ENCODE measurements at regions not wholly inside any gene's neighbourhood (a gene's known extent, or its start where the extent isn't known, plus 50 kb on each side); places are given as distances from the start of the nearest gene placed in this dataset.

- no peak overlapping the region for H3K27ac Mint-ChIP-seq (ENCODE audit: unreplicated experiment)
- DNase-seq (ENCODE audit: low spot score): no peak
- no peak for TF ChIP-seq CTCF (IDR thresholded peaks at IDR 0.05; ENCODE audit: unreplicated experiment)
- no peaks in the 10 kb centered on the region for H3K9me3 Mint-ChIP-seq (ENCODE audit: unreplicated experiment)
- no peaks in the 10 kb centered on the region for H3K4me1 Mint-ChIP-seq (ENCODE audit: unreplicated experiment)
- H3K27me3 Mint-ChIP-seq (ENCODE audit: unreplicated experiment): no peaks in the 10 kb centered on the region
- no peaks in the 10 kb centered on the region for H3K36me3 Mint-ChIP-seq (ENCODE audit: low read depth, unreplicated experiment)
- no peak overlapping the region for H3K4me3 Mint-ChIP-seq (ENCODE audit: unreplicated experiment)
Observed at GRCh38 chr5:26259081-26259480, 779.3 kb downstream of the CDH9 start.

GRCh38 chr5:26245321-26245720, 793.1 kb downstream of the CDH9 start:
- DNase-seq (ENCODE audit: low spot score): no peak
- no peaks in the 10 kb centered on the region for H3K27me3 Mint-ChIP-seq (ENCODE audit: unreplicated experiment)
- no peaks in the 10 kb centered on the region for H3K36me3 Mint-ChIP-seq (ENCODE audit: low read depth, unreplicated experiment)
- no peak overlapping the region for H3K27ac Mint-ChIP-seq (ENCODE audit: unreplicated experiment)
- TF ChIP-seq CTCF (IDR thresholded peaks at IDR 0.05; ENCODE audit: unreplicated experiment): no peak
- no peaks in the 10 kb centered on the region for H3K9me3 Mint-ChIP-seq (ENCODE audit: unreplicated experiment)
- H3K4me3 Mint-ChIP-seq (ENCODE audit: unreplicated experiment): no peak overlapping the region
- no peaks in the 10 kb centered on the region for H3K4me1 Mint-ChIP-seq (ENCODE audit: unreplicated experiment)

GRCh38 chr5:26239588-26239987, 798.8 kb downstream of the CDH9 start:
- no peaks in the 10 kb centered on the region for H3K4me1 Mint-ChIP-seq (ENCODE audit: unreplicated experiment)
- peaks cover 5% of the 10 kb centered on the region for H3K9me3 Mint-ChIP-seq (ENCODE audit: unreplicated experiment)
- no peak for DNase-seq (ENCODE audit: low spot score)
- no peak overlapping the region for H3K27ac Mint-ChIP-seq (ENCODE audit: unreplicated experiment)
- TF ChIP-seq CTCF (IDR thresholded peaks at IDR 0.05; ENCODE audit: unreplicated experiment): no peak
- H3K4me3 Mint-ChIP-seq (ENCODE audit: unreplicated experiment): no peak overlapping the region
- H3K27me3 Mint-ChIP-seq (ENCODE audit: unreplicated experiment): peaks cover 2% of the 10 kb centered on the region
- H3K36me3 Mint-ChIP-seq (ENCODE audit: low read depth, unreplicated experiment): no peaks in the 10 kb centered on the region

GRCh38 chr5:26237489-26237888, 800.9 kb downstream of the CDH9 start:
- H3K27me3 Mint-ChIP-seq (ENCODE audit: unreplicated experiment): peaks cover 2% of the 10 kb centered on the region
- H3K27ac Mint-ChIP-seq (ENCODE audit: unreplicated experiment): no peak overlapping the region
- H3K36me3 Mint-ChIP-seq (ENCODE audit: low read depth, unreplicated experiment): no peaks in the 10 kb centered on the region
- H3K4me3 Mint-ChIP-seq (ENCODE audit: unreplicated experiment): no peak overlapping the region
- peaks cover 5% of the 10 kb centered on the region for H3K9me3 Mint-ChIP-seq (ENCODE audit: unreplicated experiment)
- TF ChIP-seq CTCF (IDR thresholded peaks at IDR 0.05; ENCODE audit: unreplicated experiment): no peak
- no peaks in the 10 kb centered on the region for H3K4me1 Mint-ChIP-seq (ENCODE audit: unreplicated experiment)
- no peak for DNase-seq (ENCODE audit: low spot score)

- Mint-ChIP-seq H3K36me3 (ENCODE audit: low read depth, unreplicated experiment) (no peaks in the 10 kb centered on the region), H3K4me3 (ENCODE audit: unreplicated experiment) (no peak overlapping the region), H3K4me1 (ENCODE audit: unreplicated experiment) (no peaks in the 10 kb centered on the region), H3K27me3 (ENCODE audit: unreplicated experiment) (peaks cover 2% of the 10 kb centered on the region), H3K27ac (ENCODE audit: unreplicated experiment) (no peak overlapping the region), H3K9me3 (ENCODE audit: unreplicated experiment) (peaks cover 5% of the 10 kb centered on the region)
- TF ChIP-seq CTCF (IDR thresholded peaks at IDR 0.05; ENCODE audit: unreplicated experiment): no peak
- no peak for DNase-seq (ENCODE audit: low spot score)
Observed at GRCh38 chr5:26236936-26237335, 801.5 kb downstream of the CDH9 start.

Measured in endothelial cell (in vitro differentiated cells).